ENCODE measurements at regions not wholly inside any gene's neighbourhood (a gene's known extent, or its start where the extent isn't known, plus 50 kb on each side); places are given as distances from the start of the nearest gene placed in this dataset.

DNA sequence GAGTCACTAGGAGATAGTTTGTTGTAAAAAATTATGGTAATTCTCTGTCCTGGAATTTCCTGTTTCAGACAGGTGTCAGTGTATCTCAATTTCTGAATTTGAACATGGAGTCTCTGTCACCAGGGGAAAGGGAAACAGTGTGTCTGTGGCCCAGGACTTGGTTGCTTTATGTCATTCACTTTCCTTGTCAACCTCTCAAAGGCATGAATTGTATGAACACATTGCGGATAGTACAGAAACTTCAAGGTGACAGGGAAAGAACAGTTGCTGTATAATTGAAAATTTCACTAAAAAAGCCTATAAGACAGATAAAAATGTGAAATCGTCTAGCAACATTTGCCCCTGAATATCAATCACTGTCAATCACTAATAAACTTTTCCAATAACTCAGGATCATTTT, 175.0 kb upstream of the DPH6 start:
- TF ChIP-seq POLR2AphosphoS5 (IDR thresholded peaks at IDR 0.05) (no peak), CTCF (IDR thresholded peaks at IDR 0.05) (no peak)

Data from gastroesophageal sphincter (tissue), 3 donors.